HCT116 (cell line): ENCODE measurements at regions not wholly inside any gene's neighbourhood (a gene's known extent, or its start where the extent isn't known, plus 50 kb on each side); places are given as distances from the start of the nearest gene placed in this dataset.

ENCODE experiments used
- ATAC-seq: fragments of 200-7000 bp; cut with Tn5 transposase; 2 replicates; pipeline ENCODE4 v1.9.1; 2020; ENCODE audit warnings: mild to moderate bottlenecking, moderate library complexity
- BruUV-seq: library from RNA; stranded (reverse); fragments of 400-500 nt; replicated peaks from 2 replicates; lab custom pipeline; 2021; lab: Mats Ljungman, UMichigan
- CTCF ChIA-PET: fragments of 300-600 bp; sonication (Branson Sonifier 250); formaldehyde crosslinking; loops from one replicate; lab custom pipeline; 2021; ENCODE audit warnings: antibody characterized with exemption; lab: Charles Lee
- POLR2A ChIA-PET: fragments of 300-600, 350-600 bp; sonication (Branson Sonifier 250); formaldehyde crosslinking; loops from one replicate; lab custom pipeline; 2021; ENCODE audit warnings: antibody characterized with exemption; lab: Charles Lee
- RAD21 ChIA-PET, 2 experiments: fragments of 300-600 bp; sonication (Branson Sonifier 250); formaldehyde crosslinking; loops; one replicate each; lab custom pipeline; 2023; ENCODE audit warnings: low total read pairs in 2 of 2; ENCODE audit not compliant: uncharacterized antibody in 2 of 2, unreplicated experiment in 2 of 2, low non-redundant PET in 1 of 2; lab: Charles Lee
- DNase-seq: peaks from one replicate; pipeline ENCODE4 v3.0.0-alpha.2; 2010; ENCODE audit warnings: low read depth, low spot score
- H2AFZ ChIP-seq: fragments of 200-600 bp; shearing (Covaris generic), sonication (generic); 2 replicates; pipeline ENCODE4 v1.6.1; 2017; ENCODE audit warnings: low read depth, mixed run types, mixed read lengths, antibody characterized with exemption, low read length; ENCODE audit not compliant: poor library complexity, severe bottlenecking
- H3K27ac ChIP-seq: 2 replicates; pipeline ENCODE4 v1.5.1; 2012; ENCODE audit warnings: low read depth, low read length
- H3K27me3 ChIP-seq: fragments of 200-600 bp; sonication (generic); 2 replicates; pipeline ENCODE4 v1.6.1; 2016; ENCODE audit warnings: mixed run types, low read length, mixed read lengths; ENCODE audit not compliant: insufficient read depth
- H3K36me3 ChIP-seq, 2 experiments: fragments of 200-500 bp in 1 of 2; fragments of 200-600 bp in 1 of 2; sonication (Bioruptor generic) in 1 of 2; sonication (generic) in 1 of 2; 2 replicates each; pipeline versions ENCODE4 v1.5.1 to v1.6.1; 2014 to 2016; ENCODE audit warnings: low read length in 2 of 2, inconsistent platforms in 1 of 2, mixed read lengths in 1 of 2, mixed run types in 1 of 2; ENCODE audit not compliant: insufficient read depth in 2 of 2, control insufficient read depth in 1 of 2
- H3K4me1 ChIP-seq, 2 experiments: fragments of 200-600 bp in 1 of 2; sonication (generic) in 1 of 2; 2 replicates each; pipeline versions ENCODE4 v1.5.1 to v1.6.1; 2012 to 2017; ENCODE audit warnings: low read length in 2 of 2, inconsistent platforms in 1 of 2, mild to moderate bottlenecking in 1 of 2, mixed read lengths in 1 of 2, mixed run types in 1 of 2, moderate library complexity in 1 of 2; ENCODE audit not compliant: insufficient read depth in 2 of 2, control insufficient read depth in 1 of 2
- H3K4me2 ChIP-seq: fragments of 200-600 bp; sonication (generic); 2 replicates; pipeline ENCODE4 v1.6.1; 2017; ENCODE audit warnings: mixed run types, low read length, mixed read lengths
- H3K4me3 ChIP-seq, 2 experiments: fragments of 200-600 bp in 1 of 2; sonication (generic) in 1 of 2; replicated peaks in 1 of 2; 2 replicates each; pipeline ENCODE4 v1.5.1; 2011 to 2016; ENCODE audit warnings: low read length in 2 of 2, control low read depth in 1 of 2, low read depth in 1 of 2, mild to moderate bottlenecking in 1 of 2, mixed read lengths in 1 of 2, mixed run types in 1 of 2
- H3K79me2 ChIP-seq: fragments of 200-600 bp; sonication (generic); 2 replicates; pipeline ENCODE4 v1.6.1; 2017; ENCODE audit warnings: mild to moderate bottlenecking, mixed run types, low read length, moderate library complexity, mixed read lengths; ENCODE audit not compliant: insufficient read depth
- H3K9ac ChIP-seq: fragments of 200-600 bp; sonication (generic); 2 replicates; pipeline ENCODE4 v1.6.1; 2016; ENCODE audit warnings: low read length, mixed read lengths
- H3K9me2 ChIP-seq: fragments of 200-600 bp; sonication (generic), shearing (Covaris generic); 2 replicates; pipeline ENCODE4 v1.6.1; 2017; ENCODE audit warnings: mixed run types, mild to moderate bottlenecking, moderate library complexity; ENCODE audit not compliant: insufficient read depth
- H3K9me3 ChIP-seq, 2 experiments: fragments of 200-500 bp in 1 of 2; fragments of 200-600 bp in 1 of 2; sonication (Bioruptor generic) in 1 of 2; sonication (generic) in 1 of 2; 2 replicates each; pipeline ENCODE4 v1.6.1; 2014 to 2017; ENCODE audit warnings: low read length in 2 of 2, mixed read lengths in 2 of 2, inconsistent platforms in 1 of 2, low read depth in 1 of 2, mild to moderate bottlenecking in 1 of 2, mixed run types in 1 of 2, moderate library complexity in 1 of 2; ENCODE audit not compliant: control insufficient read depth in 1 of 2, insufficient read depth in 1 of 2
- H4K20me1 ChIP-seq: fragments of 200-600 bp; sonication (generic), shearing (Covaris generic); 2 replicates; pipeline ENCODE4 v1.6.1; 2017; ENCODE audit warnings: mixed run types, mild to moderate bottlenecking, moderate library complexity; ENCODE audit not compliant: insufficient read depth
- EZH2phosphoT487 ChIP-seq: fragments of 200-600 bp; IDR thresholded peaks from 2 replicates; pipeline ENCODE4 v1.6.1; 2018; ENCODE audit warnings: antibody characterized with exemption, borderline replicate concordance
- JUND ChIP-seq: IDR thresholded peaks from 2 replicates; pipeline ENCODE4 v1.6.1; 2012
- POLR2A ChIP-seq: IDR thresholded peaks from 2 replicates; pipeline ENCODE4 v1.7.0; 2011; ENCODE audit warnings: borderline replicate concordance; ENCODE audit not compliant: insufficient read depth, insufficient read length; ENCODE audit errors: extremely low read depth
- POLR2AphosphoS5 ChIP-seq: IDR thresholded peaks from 2 replicates; pipeline ENCODE4 v1.6.1; 2011; ENCODE audit warnings: mild to moderate bottlenecking, low read depth, low read length, moderate library complexity
- YY1 ChIP-seq: IDR thresholded peaks from 2 replicates; pipeline ENCODE4 v1.6.1; 2011; ENCODE audit warnings: low read length, low read depth, moderate library complexity, mild to moderate bottlenecking; ENCODE audit not compliant: insufficient replicate concordance; ENCODE audit errors: extremely low read depth
- ZFX ChIP-seq: fragments of 450-650 bp; IDR thresholded peaks from 2 replicates; pipeline ENCODE4 v1.6.1; 2017
- ZNF274 ChIP-seq: fragments of 200-500 bp; sonication (Bioruptor generic); IDR thresholded peaks from 2 replicates; pipeline ENCODE4 v1.6.1; 2014; ENCODE audit warnings: mild to moderate bottlenecking, low read depth, low read length, inconsistent platforms
- intact Hi-C: fragments of 100-400 bp; cut with micrococcal nuclease; formaldehyde crosslinking; loops from 2 replicates; pipeline ENCODE4 v1.10.0; 2022

DNA sequence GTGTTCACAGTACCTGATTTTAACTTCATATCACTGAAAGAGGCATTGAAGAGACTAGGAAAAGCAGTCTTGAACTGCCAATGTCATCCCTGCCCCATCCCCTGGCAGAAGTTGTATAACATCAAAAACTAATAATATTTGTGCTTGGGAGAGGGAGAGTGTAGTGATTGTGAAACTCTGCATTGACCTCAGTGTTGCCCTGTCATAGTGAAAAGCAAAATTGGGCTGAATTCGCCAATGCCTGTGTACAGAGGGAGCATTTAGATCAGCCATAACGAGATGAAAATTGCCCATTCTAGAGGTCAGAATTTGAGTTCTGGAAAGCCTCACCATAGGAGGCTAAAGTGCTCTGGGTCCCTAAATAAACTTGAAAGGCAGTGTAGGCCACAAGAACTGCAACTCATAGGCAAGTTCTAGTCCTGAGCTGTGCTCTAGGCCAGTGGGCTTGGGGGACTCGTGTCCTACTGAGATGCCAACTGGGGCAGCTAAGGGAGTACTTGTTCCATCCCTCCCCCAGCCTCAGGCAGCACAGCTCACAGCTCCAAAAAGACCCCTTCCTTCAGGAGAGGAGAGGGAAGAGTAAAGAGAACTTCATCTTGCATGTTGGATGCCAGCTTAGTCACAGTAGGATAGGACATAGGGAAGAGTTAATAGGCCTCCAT, 855.6 kb downstream of the TSN start:
- Histone ChIP-seq H3K4me1 (no peaks in the 10 kb centered on the region), H3K9me3 (peaks cover 3 to 10% of the 10 kb centered on the region in 2 experiments; a peak in 3 of 4 replicates), H3K4me2 (no peak overlapping the region), H3K9ac (no peak overlapping the region), H3K36me3 (no peaks in the 10 kb centered on the region), H3K79me2 (no peaks in the 10 kb centered on the region), H4K20me1 (no peaks in the 10 kb centered on the region), H3K27me3 (no peaks in the 10 kb centered on the region), H2AFZ (no peak overlapping the region), H3K27ac (no peak overlapping the region), H3K9me2 (no peaks in the 10 kb centered on the region), H3K4me3 (no peak overlapping the region)
- BruUV-seq, result no TSS peak
- CTCF ChIA-PET, result no interaction called here
- RAD21 ChIA-PET, result no interaction called here
- DNase-seq (no peak), ATAC-seq (no peak)
- intact Hi-C loops, result no loop called here
- POLR2A ChIA-PET, result no interaction called here
- no peak for TF ChIP-seq EZH2phosphoT487

DNA sequence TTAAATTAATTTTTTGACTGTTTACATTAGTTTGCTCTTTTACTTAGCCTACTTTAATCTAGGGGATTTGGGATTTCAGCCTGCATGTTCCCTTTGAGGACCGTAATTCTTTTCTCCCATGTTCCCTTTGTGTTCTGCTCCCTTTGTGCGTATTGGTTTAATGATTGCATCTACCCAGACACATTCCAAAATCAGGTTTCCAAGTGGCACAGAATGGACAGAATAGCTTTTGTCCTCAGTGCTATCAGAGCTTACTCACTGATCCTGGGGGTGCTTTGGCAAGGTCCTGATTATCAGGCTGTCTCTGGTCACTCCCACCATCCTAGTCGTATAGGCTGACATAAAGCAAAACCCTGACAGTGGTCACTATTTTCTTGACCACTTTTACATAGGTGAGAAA, 867.5 kb downstream of the TSN start:
- Histone ChIP-seq H3K4me3 (no peak overlapping the region), H3K4me1 (no peaks in the 10 kb centered on the region), H2AFZ (no peak overlapping the region), H3K79me2 (no peaks in the 10 kb centered on the region), H3K4me2 (no peak overlapping the region), H3K27me3 (no peaks in the 10 kb centered on the region), H3K27ac (no peak overlapping the region), H3K9me3 (peaks cover 0 to 8% of the 10 kb centered on the region in 2 experiments; a peak in 3 of 4 replicates), H3K9ac (no peak overlapping the region), H3K9me2 (no peaks in the 10 kb centered on the region), H4K20me1 (no peaks in the 10 kb centered on the region), H3K36me3 (no peaks in the 10 kb centered on the region)
- ChIA-PET CTCF (no interaction called here), POLR2A (no interaction called here), RAD21 (no interaction called here)
- no peak for DNase-seq
- TF ChIP-seq JUND (no peak), ZNF274 (no peak), ZFX (no peak), POLR2A (no peak), YY1 (no peak), POLR2AphosphoS5 (no peak)
- BruUV-seq, result no TSS peak
- no peak for ATAC-seq
- intact Hi-C loops, result no loop called here
